GM19035 (cell line): ENCODE measurements at regions not wholly inside any gene's neighbourhood (a gene's known extent, or its start where the extent isn't known, plus 50 kb on each side); places are given as distances from the start of the nearest gene placed in this dataset.

Experiments
- ATAC-seq: cut with Tn5 transposase; IDR thresholded peaks from one replicate; pipeline ENCODE4 v1.9.1; 2021; ENCODE audit not compliant: unreplicated experiment

- ATAC-seq = no peak
These were observed 96.9 kb downstream of the FAM76B start for GRCh38 chr11:95692526-95693260.

GRCh38 chr11:95690100-95690499 lies 99.5 kb downstream of the FAM76B start:
- no peak for ATAC-seq

GRCh38 chr11:95688501-95689222 lies 100.9 kb downstream of the FAM76B start:
- peak; percentile 50 for ATAC-seq

DNA sequence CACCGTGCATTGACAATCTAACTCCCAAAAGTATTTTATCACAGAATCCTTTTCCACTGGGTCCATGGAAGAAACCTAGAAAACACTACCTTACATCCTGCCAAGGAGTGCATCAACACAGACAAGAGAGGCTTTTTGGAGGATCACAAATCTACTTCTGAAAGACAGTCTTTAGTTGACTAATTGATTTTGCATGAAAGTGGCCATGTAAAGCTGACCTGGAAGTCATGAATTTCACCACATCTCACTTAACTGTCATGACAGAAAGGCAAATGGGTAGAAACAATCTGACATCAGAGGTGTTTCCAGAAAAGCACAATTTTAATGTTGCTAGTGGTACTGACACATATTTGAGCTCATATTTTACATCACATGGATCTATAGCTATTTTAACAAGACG lies 101.6 kb downstream of the FAM76B start:
- no peak for ATAC-seq

GRCh38 chr11:95686265-95686664 lies 103.3 kb downstream of the FAM76B start:
- no peak for ATAC-seq

GRCh38 chr11:95684701-95685100 lies 104.9 kb downstream of the FAM76B start:
- ATAC-seq = no peak

DNA sequence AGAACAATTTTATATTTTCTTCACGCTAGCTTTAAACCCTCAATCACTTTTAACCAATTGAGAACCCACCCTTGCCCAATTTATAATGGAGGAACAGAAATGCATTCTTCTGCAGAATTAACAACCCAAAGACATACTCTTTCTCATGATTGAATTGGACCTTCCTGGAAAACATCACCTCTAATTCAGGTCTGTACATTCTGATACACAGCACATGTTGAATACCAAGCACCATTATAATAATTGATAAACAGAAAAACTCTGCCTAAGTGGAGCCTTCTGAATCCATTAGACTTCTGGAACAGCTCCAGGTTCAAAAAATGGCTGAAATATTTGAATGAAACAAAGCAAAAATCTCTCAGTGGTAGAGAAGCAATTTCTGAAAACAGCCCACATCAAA lies 105.4 kb downstream of the FAM76B start:
- no peak for ATAC-seq

- no peak for ATAC-seq
These were observed 107.0 kb downstream of the FAM76B start for GRCh38 chr11:95682552-95682951.

GRCh38 chr11:95680169-95680929 lies 109.2 kb downstream of the FAM76B start:
- no peak for ATAC-seq

- no peak for ATAC-seq
These were observed 110.6 kb downstream of the FAM76B start for GRCh38 chr11:95678988-95679387.

DNA sequence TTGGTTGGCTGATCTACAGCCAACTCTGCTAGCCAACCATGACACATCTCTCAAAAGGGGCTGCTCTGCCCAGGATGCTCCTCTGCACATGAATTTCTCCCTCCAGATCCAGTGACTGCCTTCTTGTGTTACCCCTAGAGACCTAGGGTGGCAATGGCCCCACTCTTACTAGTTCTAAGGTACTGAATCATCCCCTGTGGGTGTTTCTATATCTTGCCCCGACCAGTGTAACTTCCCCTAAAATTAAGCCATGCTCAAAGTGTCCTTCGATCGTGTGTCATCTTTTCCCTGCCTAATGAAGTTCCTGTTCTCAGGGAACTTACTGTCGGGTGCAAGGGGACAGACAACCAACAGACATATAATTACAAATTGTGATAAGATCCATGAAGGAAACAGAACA lies 113.3 kb downstream of the FAM76B start:
- ATAC-seq = no peak

DNA sequence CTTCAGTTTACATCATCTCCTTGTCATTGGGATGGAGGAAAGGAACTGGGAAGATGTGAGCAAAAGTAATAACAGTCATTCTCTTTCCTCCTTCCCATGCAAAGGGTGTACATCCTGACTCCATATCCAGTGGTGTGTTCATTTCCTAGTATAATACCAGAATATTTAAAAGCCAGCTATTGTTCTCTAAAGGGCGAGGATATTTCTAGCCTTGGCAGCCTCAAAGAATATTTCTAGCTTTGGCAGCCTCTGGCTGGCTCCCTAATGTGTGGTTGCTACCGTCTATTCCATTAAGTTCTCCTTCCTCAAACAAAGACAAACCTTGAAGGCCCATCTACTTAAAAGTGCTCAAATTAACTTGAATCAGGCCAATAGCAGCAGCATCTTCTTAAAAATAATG lies 114.0 kb downstream of the FAM76B start:
- no peak for ATAC-seq

GRCh38 chr11:95674657-95675358 lies 114.8 kb downstream of the FAM76B start:
- no peak for ATAC-seq

DNA sequence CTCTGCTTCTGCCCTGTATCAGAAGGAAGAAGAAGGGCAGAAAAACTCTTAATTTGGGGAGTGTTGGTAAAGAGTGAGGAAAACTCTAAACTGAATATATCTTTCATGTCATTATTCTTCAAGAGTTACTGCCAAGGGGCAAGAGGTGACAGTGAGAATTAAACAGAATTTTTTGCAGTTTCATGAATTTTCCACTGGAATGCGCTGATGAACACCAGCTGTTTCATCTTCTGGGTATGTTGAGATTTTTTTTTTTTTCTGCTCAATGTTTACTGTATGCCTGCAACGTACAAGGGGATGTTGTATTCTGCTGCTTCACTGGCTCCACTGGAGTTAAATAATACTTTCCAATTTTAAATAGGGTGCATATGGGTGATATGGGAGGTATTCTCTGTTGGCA lies 117.8 kb downstream of the FAM76B start:
- ATAC-seq = no peak

GRCh38 chr11:95668131-95668530 lies 121.5 kb downstream of the FAM76B start:
- ATAC-seq = no peak

- no peak for ATAC-seq
These were observed 128.4 kb downstream of the FAM76B start for GRCh38 chr11:95661162-95661561.

GRCh38 chr11:95660038-95660437 lies 129.5 kb downstream of the FAM76B start:
- ATAC-seq = no peak

GRCh38 chr11:95659088-95659487 lies 130.5 kb downstream of the FAM76B start:
- no peak for ATAC-seq

- no peak for ATAC-seq
These were observed 134.0 kb downstream of the FAM76B start for GRCh38 chr11:95655536-95655935.

DNA sequence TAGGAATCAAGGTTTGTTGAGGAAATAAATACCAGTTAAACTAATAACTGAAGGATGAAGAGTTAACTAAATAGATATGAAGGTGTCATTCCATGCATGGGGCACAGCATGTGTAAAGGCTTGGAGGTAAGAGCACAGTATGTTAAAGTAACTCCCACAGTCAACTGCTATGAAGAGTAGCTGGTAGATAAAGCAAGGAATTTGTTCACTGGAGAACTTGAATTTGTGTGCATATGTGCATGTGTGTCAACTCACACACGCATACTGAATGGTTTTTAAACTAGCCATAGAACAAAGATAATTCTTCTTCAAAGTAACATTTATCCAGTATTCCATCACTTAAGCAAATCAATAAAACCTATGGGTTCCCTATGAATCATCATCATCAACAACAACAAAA lies 135.9 kb downstream of the FAM76B start:
- ATAC-seq = no peak

DNA sequence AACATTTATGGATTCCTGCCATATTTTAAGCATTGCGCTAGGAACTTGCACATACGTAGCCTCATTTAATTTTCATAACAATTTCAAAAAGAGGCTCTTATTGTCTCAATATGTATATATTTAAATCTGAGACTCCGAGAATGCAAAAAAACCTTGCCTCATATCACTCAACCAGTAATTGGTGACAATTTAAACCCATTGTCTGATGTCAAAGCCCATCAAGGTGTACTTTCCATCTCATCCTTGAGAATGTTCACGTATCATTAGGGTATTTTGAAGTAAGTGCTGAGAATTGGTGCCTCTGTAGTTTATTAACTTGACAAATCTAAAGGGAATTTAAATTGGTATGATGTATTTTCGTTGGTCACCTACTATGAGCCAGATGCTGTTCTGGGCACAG lies 136.5 kb downstream of the FAM76B start:
- ATAC-seq = no peak
